Neural crest cell (in vitro differentiated cells): ENCODE measurements at regions not wholly inside any gene's neighbourhood (a gene's known extent, or its start where the extent isn't known, plus 50 kb on each side); places are given as distances from the start of the nearest gene placed in this dataset.

Experiments
- DNase-seq: peaks from one replicate; pipeline ENCODE4 v3.0.0; 2021; ENCODE audit warnings: low read depth, mixed read lengths, low spot score
- H3K27ac Mint-ChIP-seq: one replicate; pipeline ENCODE4 v1.8.0; 2021; ENCODE audit warnings: mild to moderate bottlenecking, mixed read lengths; ENCODE audit not compliant: unreplicated experiment
- H3K27me3 Mint-ChIP-seq: 2 replicates; pipeline ENCODE4 v1.8.0; 2021; ENCODE audit warnings: low read depth, mild to moderate bottlenecking, mixed read lengths
- H3K36me3 Mint-ChIP-seq: 2 replicates; pipeline ENCODE4 v1.8.0; 2021; ENCODE audit warnings: low read depth, mild to moderate bottlenecking, mixed read lengths
- H3K4me1 Mint-ChIP-seq: 2 replicates; pipeline ENCODE4 v1.8.0; 2021; ENCODE audit warnings: mixed read lengths
- H3K4me3 Mint-ChIP-seq: one replicate; pipeline ENCODE4 v1.8.0; 2021; ENCODE audit warnings: mild to moderate bottlenecking, mixed read lengths
- H3K9me3 Mint-ChIP-seq: 2 replicates; pipeline ENCODE4 v1.8.0; 2021; ENCODE audit warnings: mixed read lengths
- TF ChIP-seq, protein P1 (sequence below): fragments of 200-600 bp; sonication (generic); conservative IDR thresholded peaks from 2 replicates; pipeline ENCODE4 v1.5.0; 2021; ENCODE audit warnings: antibody characterized with exemption, mild to moderate bottlenecking

DNA sequence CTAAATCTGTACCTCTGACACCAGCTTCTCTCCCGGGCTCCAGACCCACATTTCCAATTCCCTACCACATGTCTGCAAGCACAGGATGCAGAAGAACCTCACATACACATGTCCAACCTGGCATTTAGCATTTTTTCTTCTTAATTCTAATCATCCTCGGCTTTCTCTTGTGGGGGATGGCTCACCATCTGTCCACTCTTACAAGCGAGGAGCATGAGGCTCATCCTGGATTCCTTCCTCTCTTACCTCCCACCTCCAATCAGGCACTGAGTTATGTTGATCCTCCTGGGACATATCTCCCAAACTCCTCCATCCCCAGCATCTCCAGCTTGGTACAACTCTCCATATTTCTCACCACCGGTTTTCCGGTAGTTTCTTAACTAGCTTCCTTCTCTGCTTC is 149.8 kb upstream of the LARGE1 start:
- H3K27me3 Mint-ChIP-seq, result peaks cover 2% of the 10 kb centered on the region
- TF ChIP-seq, protein P1, sequence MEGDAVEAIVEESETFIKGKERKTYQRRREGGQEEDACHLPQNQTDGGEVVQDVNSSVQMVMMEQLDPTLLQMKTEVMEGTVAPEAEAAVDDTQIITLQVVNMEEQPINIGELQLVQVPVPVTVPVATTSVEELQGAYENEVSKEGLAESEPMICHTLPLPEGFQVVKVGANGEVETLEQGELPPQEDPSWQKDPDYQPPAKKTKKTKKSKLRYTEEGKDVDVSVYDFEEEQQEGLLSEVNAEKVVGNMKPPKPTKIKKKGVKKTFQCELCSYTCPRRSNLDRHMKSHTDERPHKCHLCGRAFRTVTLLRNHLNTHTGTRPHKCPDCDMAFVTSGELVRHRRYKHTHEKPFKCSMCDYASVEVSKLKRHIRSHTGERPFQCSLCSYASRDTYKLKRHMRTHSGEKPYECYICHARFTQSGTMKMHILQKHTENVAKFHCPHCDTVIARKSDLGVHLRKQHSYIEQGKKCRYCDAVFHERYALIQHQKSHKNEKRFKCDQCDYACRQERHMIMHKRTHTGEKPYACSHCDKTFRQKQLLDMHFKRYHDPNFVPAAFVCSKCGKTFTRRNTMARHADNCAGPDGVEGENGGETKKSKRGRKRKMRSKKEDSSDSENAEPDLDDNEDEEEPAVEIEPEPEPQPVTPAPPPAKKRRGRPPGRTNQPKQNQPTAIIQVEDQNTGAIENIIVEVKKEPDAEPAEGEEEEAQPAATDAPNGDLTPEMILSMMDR, result no peak
- H3K4me3 Mint-ChIP-seq, result no peak overlapping the region
- no peaks in the 10 kb centered on the region for H3K9me3 Mint-ChIP-seq
- H3K27ac Mint-ChIP-seq, result no peak overlapping the region
- H3K36me3 Mint-ChIP-seq, result no peaks in the 10 kb centered on the region
- H3K4me1 Mint-ChIP-seq, result no peaks in the 10 kb centered on the region
- DNase-seq, result no peak

DNA sequence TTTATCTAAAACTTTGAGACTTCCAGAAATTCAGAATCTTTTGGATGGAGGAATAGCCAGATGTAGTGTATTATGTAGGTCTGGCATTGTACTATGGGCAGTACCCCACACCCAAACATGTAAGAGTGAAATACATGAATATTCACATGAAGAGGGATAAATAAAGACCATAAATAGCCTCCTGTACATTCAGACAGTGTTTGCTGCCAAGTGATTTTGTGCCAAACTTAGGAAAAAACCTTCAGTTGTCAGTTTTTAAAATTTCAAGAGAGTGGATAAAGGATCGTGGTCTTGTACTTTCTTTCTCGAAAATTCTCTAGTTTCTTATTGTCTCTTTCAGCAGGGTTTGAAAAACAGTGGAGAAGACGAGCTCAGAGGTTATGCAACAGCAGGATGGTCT is 150.3 kb upstream of the LARGE1 start:
- Mint-ChIP-seq H3K4me1 (no peaks in the 10 kb centered on the region), H3K27ac (no peak overlapping the region), H3K4me3 (no peak overlapping the region), H3K36me3 (no peaks in the 10 kb centered on the region), H3K27me3 (peaks cover 2% of the 10 kb centered on the region), H3K9me3 (no peaks in the 10 kb centered on the region)
- no peak for DNase-seq
- TF ChIP-seq, protein P1, result no peak

DNA sequence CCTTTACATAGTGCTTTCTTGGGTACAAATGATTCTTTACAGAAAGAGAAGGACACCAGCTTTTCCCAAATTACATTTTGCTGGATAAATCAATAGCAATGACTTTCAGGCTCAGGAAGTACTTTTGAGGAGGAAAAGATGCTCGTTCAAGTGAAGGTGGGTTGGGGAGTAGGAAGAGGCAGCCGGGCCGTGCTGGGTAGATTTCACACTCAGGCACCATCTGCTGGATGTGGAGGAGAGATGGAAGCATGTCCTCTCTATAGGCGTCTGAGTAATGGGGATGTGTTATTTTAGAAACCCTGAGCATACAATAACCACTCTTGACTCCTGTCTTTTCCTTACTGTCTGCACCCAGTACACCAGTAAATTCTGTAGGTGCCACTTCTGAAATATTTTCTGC is 152.3 kb upstream of the LARGE1 start:
- TF ChIP-seq, protein P1, result no peak
- H3K4me1 Mint-ChIP-seq, result no peaks in the 10 kb centered on the region
- no peak overlapping the region for H3K4me3 Mint-ChIP-seq
- no peak for DNase-seq
- no peaks in the 10 kb centered on the region for H3K36me3 Mint-ChIP-seq
- no peak overlapping the region for H3K27ac Mint-ChIP-seq
- peaks cover 2% of the 10 kb centered on the region for H3K27me3 Mint-ChIP-seq
- no peaks in the 10 kb centered on the region for H3K9me3 Mint-ChIP-seq

DNA sequence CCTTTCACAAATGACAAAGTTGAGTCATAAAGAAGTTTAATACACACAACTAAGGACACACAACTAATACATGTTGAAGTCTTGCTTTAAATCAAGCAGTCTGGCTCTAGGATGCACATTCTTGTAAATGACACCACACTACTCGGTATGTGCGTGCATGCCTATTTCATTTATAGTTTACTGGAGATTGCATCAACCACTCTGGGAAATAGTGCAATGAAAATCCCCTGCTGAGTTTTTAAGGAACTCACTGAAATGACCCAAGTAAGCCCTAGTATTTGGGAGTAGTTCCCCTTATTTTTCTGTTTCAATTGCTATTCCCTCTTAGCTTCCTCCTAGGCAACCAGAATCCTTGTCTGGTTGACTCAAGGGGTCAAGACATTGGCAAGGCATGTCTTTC is 160.2 kb upstream of the LARGE1 start:
- Mint-ChIP-seq H3K4me3 (no peak overlapping the region), H3K36me3 (no peaks in the 10 kb centered on the region), H3K27me3 (peaks cover 6% of the 10 kb centered on the region), H3K27ac (no peak overlapping the region), H3K9me3 (peaks cover 2% of the 10 kb centered on the region), H3K4me1 (no peaks in the 10 kb centered on the region)
- no peak for DNase-seq
- TF ChIP-seq, protein P1, result no peak

DNA sequence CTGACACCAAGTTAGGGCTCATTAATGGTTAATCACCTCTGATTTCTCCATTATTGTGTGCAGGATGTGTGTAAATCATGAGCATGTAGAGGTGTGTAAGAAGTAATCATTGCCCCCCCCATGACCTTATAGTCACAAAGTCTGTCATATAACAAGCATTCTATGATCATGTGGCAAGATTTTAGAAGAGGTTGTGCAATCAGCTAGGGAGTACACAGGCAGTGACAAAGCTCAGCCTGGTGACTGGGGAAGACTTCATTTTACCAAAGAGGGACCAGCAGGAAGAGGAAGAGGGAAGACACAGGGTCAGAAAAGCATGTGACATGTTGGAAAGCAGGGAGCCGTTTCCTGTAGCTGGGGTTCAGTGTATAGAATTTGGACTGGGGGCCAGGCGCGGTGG is 176.5 kb upstream of the LARGE1 start:
- Mint-ChIP-seq H3K36me3 (no peaks in the 10 kb centered on the region), H3K27ac (no peak overlapping the region), H3K9me3 (peaks cover 6% of the 10 kb centered on the region), H3K27me3 (peaks cover 24% of the 10 kb centered on the region), H3K4me1 (no peaks in the 10 kb centered on the region), H3K4me3 (no peak overlapping the region)
- no peak for DNase-seq
- TF ChIP-seq, protein P1, result no peak

DNA sequence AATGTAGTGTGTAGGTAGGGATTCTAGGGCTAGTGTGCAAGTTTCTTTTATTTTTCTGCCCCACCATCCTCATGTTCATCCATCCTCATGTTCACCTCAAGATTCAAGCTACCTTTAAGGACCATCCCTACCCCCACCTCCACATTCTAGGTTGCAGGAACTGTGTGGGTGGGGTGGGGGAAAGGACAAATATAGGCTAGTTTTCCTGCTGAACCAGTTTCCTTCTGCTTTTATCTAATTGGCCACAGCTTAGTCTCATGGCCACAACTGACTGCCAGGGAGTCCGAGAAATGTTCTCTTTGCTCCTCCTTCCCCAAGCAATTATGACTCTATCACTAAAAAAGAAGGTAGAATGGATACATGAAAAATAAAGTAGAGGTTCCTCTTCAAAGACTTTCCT is 179.0 kb upstream of the LARGE1 start:
- H3K27me3 Mint-ChIP-seq, result peaks cover 26% of the 10 kb centered on the region
- no peak for DNase-seq
- no peak overlapping the region for H3K27ac Mint-ChIP-seq
- no peak overlapping the region for H3K4me3 Mint-ChIP-seq
- TF ChIP-seq, protein P1, result no peak
- peaks cover 4% of the 10 kb centered on the region for H3K9me3 Mint-ChIP-seq
- H3K36me3 Mint-ChIP-seq, result no peaks in the 10 kb centered on the region
- no peaks in the 10 kb centered on the region for H3K4me1 Mint-ChIP-seq
